IMR-90 (cell line): ENCODE measurements at regions not wholly inside any gene's neighbourhood (a gene's known extent, or its start where the extent isn't known, plus 50 kb on each side); places are given as distances from the start of the nearest gene placed in this dataset.

ENCODE experiments used
- ATAC-seq: fragments of 200-7000 bp; cut with Tn5 transposase; 2 replicates; pipeline ENCODE4 v1.9.1; 2020; ENCODE audit warnings: low read depth, mild to moderate bottlenecking, moderate library complexity
- BruUV-seq: library from RNA; stranded (reverse); fragments of 400-500 nt; replicated peaks from 2 replicates; lab custom pipeline; 2021; lab: Mats Ljungman, UMichigan
- CTCF ChIA-PET: fragments of 300-600 bp; formaldehyde crosslinking; extraction: SDS; loops from one replicate; lab custom pipeline; 2021; ENCODE audit warnings: antibody characterized with exemption; lab: Yijun Ruan, JAX
- POLR2A ChIA-PET: fragments of 300-600 bp; sonication (Branson Sonifier 250); formaldehyde crosslinking; loops from one replicate; lab custom pipeline; 2022; ENCODE audit warnings: antibody characterized with exemption; ENCODE audit not compliant: unreplicated experiment; lab: Charles Lee
- DNase-seq: peaks from one replicate; pipeline ENCODE4 v3.0.0; 2013
- H2AFZ ChIP-seq: replicated peaks from 2 replicates; pipeline ENCODE3; 2013; ENCODE audit warnings: low read length, mild to moderate bottlenecking; ENCODE audit not compliant: poor library complexity
- H2AK5ac ChIP-seq: 2 replicates; pipeline ENCODE4 v1.6.1; 2013; ENCODE audit warnings: low read depth, low read length, inconsistent platforms
- H2AK9ac ChIP-seq: replicated peaks from 2 replicates; pipeline ENCODE3; 2013; ENCODE audit warnings: mild to moderate bottlenecking, low read depth, low read length, moderate library complexity; ENCODE audit not compliant: poor library complexity
- H2BK120ac ChIP-seq: 2 replicates; pipeline ENCODE4 v1.6.1; 2013; ENCODE audit warnings: low read depth, low read length, inconsistent platforms
- H2BK15ac ChIP-seq: 3 replicates; pipeline ENCODE4 v1.6.1; 2013; ENCODE audit warnings: low read depth, low read length, inconsistent platforms
- H2BK20ac ChIP-seq: 2 replicates; pipeline ENCODE4 v1.6.1; 2013; ENCODE audit warnings: low read depth, mild to moderate bottlenecking, inconsistent platforms, low read length, moderate library complexity
- H2BK5ac ChIP-seq: 2 replicates; pipeline ENCODE4 v1.6.1; 2013; ENCODE audit warnings: mild to moderate bottlenecking, low read depth, low read length, inconsistent platforms; ENCODE audit not compliant: poor library complexity, severe bottlenecking
- H3K14ac ChIP-seq: replicated peaks from 2 replicates; pipeline ENCODE4 v1.6.1; 2013; ENCODE audit warnings: low read depth, low read length, inconsistent platforms
- H3K18ac ChIP-seq: 2 replicates; pipeline ENCODE4 v1.6.1; 2013; ENCODE audit warnings: low read depth, low read length, control low read depth
- H3K23ac ChIP-seq: 2 replicates; pipeline ENCODE4 v1.6.1; 2013; ENCODE audit warnings: low read depth, low read length, inconsistent platforms
- H3K27ac ChIP-seq: 2 replicates; pipeline ENCODE4 v1.5.1; 2013; ENCODE audit warnings: mild to moderate bottlenecking, control low read depth, low read length; ENCODE audit not compliant: insufficient read depth
- H3K27me3 ChIP-seq: 2 replicates; pipeline ENCODE4 v1.6.1; 2013; ENCODE audit warnings: low read length; ENCODE audit not compliant: control insufficient read depth, insufficient read depth
- H3K36me3 ChIP-seq: 2 replicates; pipeline ENCODE4 v1.6.1; 2013; ENCODE audit warnings: low read length, mixed read lengths; ENCODE audit not compliant: control insufficient read depth, insufficient read depth
- H3K4ac ChIP-seq: 2 replicates; pipeline ENCODE4 v1.6.1; 2013; ENCODE audit warnings: low read depth, low read length, inconsistent platforms
- H3K4me1 ChIP-seq: 2 replicates; pipeline ENCODE4 v1.6.1; 2013; ENCODE audit warnings: low read length, mixed read lengths; ENCODE audit not compliant: control insufficient read depth, insufficient read depth
- H3K4me2 ChIP-seq: 2 replicates; pipeline ENCODE4 v1.6.1; 2013; ENCODE audit warnings: low read depth, mild to moderate bottlenecking, control low read depth, low read length, moderate library complexity
- H3K4me3 ChIP-seq: 2 replicates; pipeline ENCODE4 v1.5.1; 2013; ENCODE audit warnings: low read depth, mild to moderate bottlenecking, control low read depth, low read length, moderate library complexity; ENCODE audit not compliant: insufficient read depth
- H3K56ac ChIP-seq: 2 replicates; pipeline ENCODE4 v1.6.1; 2013; ENCODE audit warnings: low read length, inconsistent platforms; ENCODE audit not compliant: insufficient read depth; ENCODE audit errors: extremely low read depth
- H3K79me1 ChIP-seq, 2 experiments: 2 replicates each; pipeline ENCODE4 v1.6.1; 2013; ENCODE audit warnings: low read length in 2 of 2, inconsistent platforms in 1 of 2, low read depth in 1 of 2
- H3K9ac ChIP-seq: 2 replicates; pipeline ENCODE4 v1.6.1; 2013; ENCODE audit warnings: low read depth, low read length, control low read depth
- H3K9me1 ChIP-seq: 2 replicates; pipeline ENCODE4 v1.6.1; 2013; ENCODE audit warnings: low read length, inconsistent platforms; ENCODE audit not compliant: insufficient read depth
- H3K9me3 ChIP-seq: 2 replicates; pipeline ENCODE4 v1.6.1; 2013; ENCODE audit warnings: low read length; ENCODE audit not compliant: control insufficient read depth, insufficient read depth
- H4K20me1 ChIP-seq: 2 replicates; pipeline ENCODE4 v1.6.1; 2013; ENCODE audit warnings: low read length, inconsistent platforms; ENCODE audit not compliant: insufficient read depth
- H4K5ac ChIP-seq: 2 replicates; pipeline ENCODE4 v1.6.1; 2013; ENCODE audit warnings: mild to moderate bottlenecking, low read depth, low read length, control low read depth
- H4K8ac ChIP-seq, 2 experiments: 2 replicates each; pipeline ENCODE4 v1.6.1; 2013; ENCODE audit warnings: low read depth in 2 of 2, low read length in 2 of 2, control low read depth in 1 of 2, inconsistent platforms in 1 of 2
- H4K91ac ChIP-seq: 2 replicates; pipeline ENCODE4 v1.6.1; 2013; ENCODE audit warnings: low read depth, low read length, inconsistent platforms; ENCODE audit not compliant: insufficient read depth
- BHLHE40 ChIP-seq: fragments of 150-350 bp; IDR thresholded peaks from 2 replicates; pipeline ENCODE4 v1.6.1; 2016; ENCODE audit warnings: mild to moderate bottlenecking, low read depth, low read length
- CEBPB ChIP-seq: IDR thresholded peaks from 2 replicates; pipeline ENCODE4 v1.6.1; 2012; ENCODE audit warnings: low read depth, low read length, improper control_type of control experiment
- FOS ChIP-seq: fragments of 150-350 bp; IDR thresholded peaks from 2 replicates; pipeline ENCODE4 v1.6.1; 2016; ENCODE audit warnings: low read depth, low read length
- WGBS, 2 experiments: methylation state at CpG; one replicate each; pipeline versions ENCODE4 v1.1.5 to v1.1.7; 2013; ENCODE audit warnings: missing lambda C conversion rate in 2 of 2; ENCODE audit not compliant: insufficient read length in 1 of 2; ENCODE audit errors: extremely low coverage in 2 of 2; 5-methylcytosine and 5-hydroxymethylcytosine counted together
- dilution Hi-C: fragments of 300-500 bp; cut with HindIII; formaldehyde crosslinking; loops from one replicate; pipeline ENCODE4 v1.14.3; 2018; ENCODE audit warnings: low sequenced_read_pairs; ENCODE audit not compliant: unreplicated experiment
- in situ Hi-C: fragments of 300-500 bp; cut with MboI; formaldehyde crosslinking; loops from 3 replicates; pipeline ENCODE4 v1.14.3; 2019; ENCODE audit warnings: low sequenced_read_pairs, inconsistent platforms, mixed read lengths
- intact Hi-C: fragments of 100-400 bp; cut with micrococcal nuclease; formaldehyde crosslinking; loops from 2 replicates; pipeline ENCODE4 v1.10.0; 2022
- TF ChIP-seq, protein P1 (sequence below): fragments of 150-350 bp; IDR thresholded peaks from 2 replicates; pipeline ENCODE4 v1.6.1; 2017; ENCODE audit warnings: mild to moderate bottlenecking, antibody characterized with exemption, low read length, low read depth

DNA sequence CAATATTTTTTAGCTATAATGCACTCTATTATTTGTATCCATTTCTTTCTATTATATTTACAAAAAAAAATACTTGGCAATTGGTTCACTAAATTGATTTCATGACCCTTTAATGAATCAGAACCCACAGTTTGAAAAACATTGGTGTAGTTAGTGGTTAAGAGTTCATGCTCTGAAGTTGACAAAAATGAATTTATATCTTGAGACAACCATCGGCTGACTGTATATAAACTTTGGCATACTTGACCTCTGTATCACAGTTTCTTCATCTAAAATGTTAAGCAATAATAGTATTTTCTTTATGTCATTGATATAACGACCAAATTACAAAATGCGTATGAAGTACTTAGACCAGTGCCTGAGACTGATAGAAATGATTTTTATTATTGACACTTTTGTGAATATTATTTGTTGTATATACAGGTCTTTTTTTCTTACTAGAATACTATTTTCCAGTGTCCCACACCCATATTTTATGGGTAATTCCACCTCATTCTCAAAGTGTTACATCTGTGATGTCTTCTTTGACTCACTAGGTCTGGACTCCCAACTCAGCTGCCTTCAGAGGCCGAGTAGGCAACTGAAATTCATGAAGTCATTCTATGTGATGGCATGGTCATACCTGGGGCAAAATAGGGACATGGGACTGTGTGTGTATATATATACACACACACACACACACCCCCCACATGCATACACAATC, 459.2 kb downstream of the RFPL4B start:
- DNase-seq, result peak; percentile 80

More for the DNA sequence above, 459.2 kb downstream of the RFPL4B start:
- no peaks in the 10 kb centered on the region for H4K20me1 ChIP-seq
- 0 out of 2 replicates have a peak, but pooled peaks cover 5% of the 10 kb centered on the region for H3K9me1 ChIP-seq
- H3K27ac ChIP-seq, result peak overlapping the region; percentile 47; the same call in 1 of the 2 replicates
- H2BK20ac ChIP-seq, result peak overlapping the region; percentile 19
- POLR2A ChIA-PET, result no interaction called here
- CTCF ChIA-PET, result no interaction called here
- peak overlapping the region; percentile 52 to 54; a peak in 3 of 4 replicates for H4K8ac ChIP-seq
- H3K9ac ChIP-seq, result no peak overlapping the region
- peak overlapping the region; percentile 78 for H2BK5ac ChIP-seq
- H2BK15ac ChIP-seq, result peak overlapping the region; percentile 25; the same call in 1 of the 3 replicates
- no peak overlapping the region for H3K56ac ChIP-seq
- no TSS peak for BruUV-seq
- in situ Hi-C loops, result no loop called here
- peaks cover 6% of the 10 kb centered on the region for H3K4me1 ChIP-seq
- dilution Hi-C loops, result no loop called here
- intact Hi-C loops, result no loop called here
- WGBS, 2 experiments, result no CpG with 5 or more reads among the region's 4 CpGs
- H3K4me2 ChIP-seq, result no peak overlapping the region
- peak overlapping the region; percentile 30; the same call in 1 of the 2 replicates for H3K23ac ChIP-seq
- peak overlapping the region; percentile 22; the same call in 1 of the 2 replicates for H4K5ac ChIP-seq
- H3K4ac ChIP-seq, result peak overlapping the region; percentile 40
- H3K9me3 ChIP-seq, result no peaks in the 10 kb centered on the region
- peak overlapping the region; percentile 69; the same call in 1 of the 2 replicates for H4K91ac ChIP-seq
- no peaks in the 10 kb centered on the region for H3K27me3 ChIP-seq
- H2AK9ac ChIP-seq, result no peak overlapping the region
- H3K14ac ChIP-seq, result no peak overlapping the region
- peak overlapping the region; percentile 73 for H2BK120ac ChIP-seq
- no peak overlapping the region for H2AFZ ChIP-seq
- peak overlapping the region; percentile 11 for H2AK5ac ChIP-seq
- no peaks in the 10 kb centered on the region for H3K36me3 ChIP-seq
- H3K18ac ChIP-seq, result peak overlapping the region; percentile 90
- H3K79me1 ChIP-seq, result no peaks in the 10 kb centered on the region
- no peak overlapping the region for H3K4me3 ChIP-seq
- peak; percentile 84 for TF ChIP-seq CEBPB
- TF ChIP-seq, protein P1, sequence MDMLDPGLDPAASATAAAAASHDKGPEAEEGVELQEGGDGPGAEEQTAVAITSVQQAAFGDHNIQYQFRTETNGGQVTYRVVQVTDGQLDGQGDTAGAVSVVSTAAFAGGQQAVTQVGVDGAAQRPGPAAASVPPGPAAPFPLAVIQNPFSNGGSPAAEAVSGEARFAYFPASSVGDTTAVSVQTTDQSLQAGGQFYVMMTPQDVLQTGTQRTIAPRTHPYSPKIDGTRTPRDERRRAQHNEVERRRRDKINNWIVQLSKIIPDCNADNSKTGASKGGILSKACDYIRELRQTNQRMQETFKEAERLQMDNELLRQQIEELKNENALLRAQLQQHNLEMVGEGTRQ, result no peak
- no peak for TF ChIP-seq FOS
- TF ChIP-seq BHLHE40, result peak; percentile 80
- ATAC-seq, result peak; percentile 80
